ENCODE measurements at regions not wholly inside any gene's neighbourhood (a gene's known extent, or its start where the extent isn't known, plus 50 kb on each side); places are given as distances from the start of the nearest gene placed in this dataset.

- no peak for DNase-seq
- TF ChIP-seq POLR2A (IDR thresholded peaks at IDR 0.05), result no peak
- TF ChIP-seq EP300 (IDR thresholded peaks at IDR 0.05), result no peak
- TF ChIP-seq CTCF (IDR thresholded peaks at IDR 0.05), result no peak
- Histone ChIP-seq H3K9me3 (no peaks in the 10 kb centered on the region), H3K4me3 (no peak overlapping the region), H3K4me1 (ENCODE audit: insufficient read depth) (no peaks in the 10 kb centered on the region), H3K27me3 (no peaks in the 10 kb centered on the region), H3K36me3 (no peaks in the 10 kb centered on the region), H3K27ac (no peak overlapping the region)
- intact Hi-C loops (cut with DNase I), result no loop called here
- 37 to 52% (median 39%) methylated on average over 3 of the region's 3 CpGs for WGBS, 3 donors
Observed at GRCh38 chr7:1340031-1340430, 107.4 kb downstream of the UNCX start.

- no peak for TF ChIP-seq CTCF (IDR thresholded peaks at IDR 0.05)
- TF ChIP-seq EP300 (IDR thresholded peaks at IDR 0.05), result no peak
- no peak for TF ChIP-seq POLR2A (IDR thresholded peaks at IDR 0.05)
- no peaks in the 10 kb centered on the region for H3K36me3 ChIP-seq
- intact Hi-C loops (cut with DNase I), result no loop called here
- H3K27me3 ChIP-seq, result no peaks in the 10 kb centered on the region
- H3K4me1 ChIP-seq (ENCODE audit: insufficient read depth), result no peaks in the 10 kb centered on the region
- WGBS, 3 donors, result 36 to 38% (median 37%) methylated on average over 28 to 29 of the region's 29 CpGs
- DNase-seq, result no peak
- H3K9me3 ChIP-seq, result no peaks in the 10 kb centered on the region
- H3K4me3 ChIP-seq, result no peak overlapping the region
- no peak overlapping the region for H3K27ac ChIP-seq
Observed at GRCh38 chr7:1340461-1341360, 108.0 kb downstream of the UNCX start.

GRCh38 chr7:1341361-1342089, 108.9 kb downstream of the UNCX start:
- H3K36me3 ChIP-seq, result no peaks in the 10 kb centered on the region
- no peak for DNase-seq
- TF ChIP-seq POLR2A (IDR thresholded peaks at IDR 0.05) (no peak), CTCF (IDR thresholded peaks at IDR 0.05) (no peak), EP300 (IDR thresholded peaks at IDR 0.05) (no peak)
- intact Hi-C loops (cut with DNase I), result no loop called here
- no peaks in the 10 kb centered on the region for H3K9me3 ChIP-seq
- no peaks in the 10 kb centered on the region for H3K27me3 ChIP-seq
- no peak overlapping the region for H3K4me3 ChIP-seq
- H3K4me1 ChIP-seq (ENCODE audit: insufficient read depth), result no peaks in the 10 kb centered on the region
- 52 to 66% (median 60%) methylated on average over 19 to 20 of the region's 20 CpGs for WGBS, 3 donors
- no peak overlapping the region for H3K27ac ChIP-seq

- Histone ChIP-seq H3K4me3 (no peak overlapping the region), H3K27me3 (no peaks in the 10 kb centered on the region), H3K36me3 (no peaks in the 10 kb centered on the region), H3K27ac (no peak overlapping the region), H3K9me3 (no peaks in the 10 kb centered on the region), H3K4me1 (ENCODE audit: insufficient read depth) (no peaks in the 10 kb centered on the region)
- TF ChIP-seq POLR2A (IDR thresholded peaks at IDR 0.05) (no peak), CTCF (IDR thresholded peaks at IDR 0.05) (no peak)
- intact Hi-C loops (cut with DNase I), result no loop called here
- 64 to 72% (median 64%) methylated on average over 10 to 12 of the region's 12 CpGs for WGBS, 3 donors
- no peak for DNase-seq
Observed at GRCh38 chr7:1342090-1342640, 109.5 kb downstream of the UNCX start.

All from ovary (tissue), 7 donors.